DMS153 (cell line): ENCODE measurements at regions not wholly inside any gene's neighbourhood (a gene's known extent, or its start where the extent isn't known, plus 50 kb on each side); places are given as distances from the start of the nearest gene placed in this dataset.

Experiments used
- DNase-seq: peaks from one replicate; lab custom pipeline; 2025; lab: John Stamatoyannopoulos, UW

DNA sequence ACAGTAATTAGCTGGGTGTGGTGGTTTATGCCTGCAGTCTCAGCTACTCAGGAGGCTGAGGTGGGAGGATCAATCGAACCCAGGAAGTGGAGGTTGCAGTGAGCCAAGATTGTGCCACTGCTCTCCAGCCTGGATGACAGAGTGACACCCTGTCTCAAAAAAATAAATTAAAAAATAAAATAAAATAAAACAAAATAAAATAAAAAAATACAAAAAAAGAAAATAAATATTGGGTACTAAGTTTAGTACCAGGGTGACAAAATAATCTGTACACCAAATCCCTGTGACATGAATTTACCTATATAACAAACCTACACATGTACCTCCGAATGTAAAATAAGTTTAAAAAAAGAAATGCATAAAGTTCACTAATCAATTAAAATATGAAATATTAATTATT is 666.0 kb upstream of the CDH18 start:
- no peak for DNase-seq

GRCh38 chr5:20649966-20650365 is 662.0 kb upstream of the CDH18 start:
- no peak for DNase-seq

DNA sequence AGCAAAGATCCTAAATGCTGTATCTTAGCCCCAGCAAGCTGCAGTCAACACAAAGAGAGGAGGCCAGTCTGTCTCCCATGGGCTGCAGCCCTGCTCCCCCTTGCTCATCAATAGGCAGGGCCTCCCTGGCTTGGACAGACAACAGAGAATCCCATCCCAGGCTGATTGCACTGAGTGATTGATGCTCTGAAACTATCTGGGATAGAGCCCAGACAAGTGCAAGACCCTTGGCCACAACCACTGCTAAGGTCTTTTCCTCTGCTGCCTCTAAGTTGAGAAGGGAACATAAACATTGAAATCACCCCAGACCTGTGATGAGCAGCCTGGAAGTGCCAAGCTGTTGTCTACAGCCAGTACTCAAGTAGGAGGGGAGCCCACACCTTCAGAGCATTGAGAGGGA is 661.0 kb upstream of the CDH18 start:
- no peak for DNase-seq

GRCh38 chr5:20636686-20637085 is 648.7 kb upstream of the CDH18 start:
- DNase-seq: no peak

- no peak for DNase-seq
These were observed 631.6 kb upstream of the CDH18 start for GRCh38 chr5:20619591-20619990.

DNA sequence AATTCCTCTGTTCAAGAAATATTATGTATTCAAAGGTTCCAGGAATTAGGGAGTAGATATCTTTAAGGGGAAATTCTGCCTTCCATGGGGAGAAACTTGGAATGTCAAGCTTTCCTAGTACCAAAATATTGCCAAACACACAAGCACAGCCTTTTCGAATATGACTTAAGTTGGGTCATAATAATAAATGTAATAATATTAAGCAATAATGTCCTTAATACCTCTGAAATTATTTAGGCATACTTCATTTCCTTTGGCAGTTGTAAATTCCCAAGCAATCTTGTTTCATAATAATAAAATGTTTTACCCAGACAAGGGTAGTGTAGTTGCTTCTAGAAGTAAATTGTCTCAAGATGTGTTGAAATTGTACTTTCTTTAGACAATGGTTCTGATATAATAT is 630.3 kb upstream of the CDH18 start:
- no peak for DNase-seq

- DNase-seq: no peak
These were observed 629.8 kb upstream of the CDH18 start for GRCh38 chr5:20617841-20618240.

DNA sequence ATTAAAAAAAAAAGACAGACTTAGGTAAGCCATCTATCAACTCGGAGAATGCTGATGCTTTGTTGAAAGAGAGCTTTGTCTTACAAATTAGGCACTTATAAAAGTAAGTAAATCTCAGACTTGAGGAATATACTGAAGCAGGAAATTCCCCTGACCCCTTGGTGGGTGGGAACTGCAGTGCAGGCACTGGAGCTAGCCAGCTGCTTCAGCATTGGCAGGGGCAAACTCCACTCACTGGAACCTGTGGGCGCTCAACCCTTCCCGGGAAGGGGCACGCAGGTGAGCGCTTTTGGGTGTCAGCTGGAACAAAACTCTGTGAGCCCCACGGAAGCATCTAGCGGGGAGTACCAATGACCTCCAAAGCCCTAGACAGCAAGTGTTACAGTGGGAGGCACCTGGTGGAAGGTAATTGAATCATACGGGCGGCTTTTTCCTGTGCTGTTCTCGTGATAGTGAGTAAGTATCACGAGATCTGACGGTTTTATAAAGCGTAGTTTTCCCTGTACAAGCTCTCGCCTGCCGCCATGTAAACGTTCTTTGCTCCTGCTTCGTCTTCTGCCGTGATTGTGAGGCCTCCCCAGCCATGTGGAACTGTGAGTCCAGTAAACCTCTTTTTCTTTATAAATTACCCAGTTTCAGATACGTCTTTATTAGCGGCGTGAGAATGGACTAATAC is 628.0 kb upstream of the CDH18 start:
- no peak for DNase-seq

GRCh38 chr5:20611620-20612019 is 623.6 kb upstream of the CDH18 start:
- no peak for DNase-seq

DNA sequence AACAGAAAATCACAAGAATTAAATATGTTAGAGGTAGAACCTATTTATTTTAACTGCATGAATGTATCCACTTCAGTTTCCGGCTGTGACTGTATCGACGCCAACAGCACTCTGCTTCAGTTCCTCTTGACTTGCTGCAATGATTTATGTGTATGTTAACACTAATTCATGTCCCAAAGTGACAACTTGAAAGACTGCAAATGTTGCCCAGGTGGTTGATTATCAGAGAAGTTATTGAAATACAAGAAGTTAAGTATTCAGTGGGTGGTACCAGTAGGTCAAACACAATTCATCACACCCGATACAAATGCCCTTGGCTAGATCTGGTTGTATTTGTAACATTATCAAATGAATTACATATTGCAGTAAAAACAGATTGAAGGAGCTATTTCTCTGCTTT is 622.7 kb upstream of the CDH18 start:
- DNase-seq: peak; percentile 87

- peak; percentile 61 for DNase-seq
These were observed 621.1 kb upstream of the CDH18 start for GRCh38 chr5:20609126-20609525.

GRCh38 chr5:20608567-20608966 is 620.6 kb upstream of the CDH18 start:
- no peak for DNase-seq

DNA sequence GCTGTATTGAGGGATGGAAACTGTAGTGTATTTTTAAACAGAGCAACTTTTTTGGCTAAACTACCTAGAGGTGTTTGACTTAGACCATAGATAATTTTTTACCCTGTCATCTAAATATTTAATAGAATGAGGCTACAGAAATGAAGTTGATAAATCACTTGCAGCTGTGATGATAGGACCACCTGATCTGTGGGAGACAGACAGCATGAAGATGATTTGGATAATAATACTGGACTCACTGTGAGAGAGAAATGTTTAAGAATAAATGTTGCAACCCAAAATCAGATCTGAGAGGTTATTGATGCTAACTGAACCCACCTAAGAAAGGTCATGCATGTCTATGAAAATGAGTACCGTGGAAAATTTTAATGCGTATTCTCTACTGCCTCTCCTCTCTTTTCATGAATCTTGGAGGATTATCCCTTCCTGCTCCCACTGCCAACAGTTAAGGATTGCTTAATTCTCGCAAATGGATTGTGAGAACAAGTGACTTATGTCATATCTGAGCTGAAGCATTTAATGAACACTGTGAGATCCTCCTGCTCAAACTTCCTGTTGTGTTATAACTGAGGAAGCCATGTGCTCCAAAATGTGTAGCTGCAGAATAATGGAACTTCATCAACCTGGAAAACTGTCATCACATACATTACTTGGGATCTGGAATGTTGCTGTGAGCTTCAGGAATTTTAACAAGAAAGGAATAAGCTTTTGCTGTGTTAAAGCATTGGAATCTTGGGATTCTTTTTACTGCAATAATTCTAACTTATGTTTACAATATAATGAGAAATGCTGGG is 617.9 kb upstream of the CDH18 start:
- no peak for DNase-seq

DNA sequence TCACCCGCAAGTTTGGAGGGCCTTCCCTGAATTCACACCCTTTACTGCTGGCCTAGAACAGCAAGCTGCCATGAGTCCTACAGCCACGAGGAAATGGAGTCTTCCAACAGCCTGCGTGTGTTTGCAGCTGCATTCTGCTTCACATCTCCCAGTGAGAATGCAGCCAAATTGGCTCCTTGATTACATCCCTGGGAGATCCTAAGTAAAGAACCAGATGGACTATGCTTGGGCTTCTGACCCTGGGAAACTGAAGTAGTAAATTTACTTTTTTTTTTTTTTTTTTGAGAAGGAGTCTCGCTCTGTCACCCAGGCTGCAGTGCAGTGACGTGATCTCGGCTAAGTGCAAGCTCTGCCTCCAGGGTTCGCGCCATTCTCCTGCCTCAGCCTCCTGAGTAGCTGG is 617.0 kb upstream of the CDH18 start:
- DNase-seq: no peak

GRCh38 chr5:20601678-20602100 is 613.7 kb upstream of the CDH18 start:
- peak; percentile 70 for DNase-seq

- DNase-seq: no peak
These were observed 602.4 kb upstream of the CDH18 start for GRCh38 chr5:20590356-20590755.

- DNase-seq: no peak
These were observed 587.6 kb upstream of the CDH18 start for GRCh38 chr5:20575571-20575970.

DNA sequence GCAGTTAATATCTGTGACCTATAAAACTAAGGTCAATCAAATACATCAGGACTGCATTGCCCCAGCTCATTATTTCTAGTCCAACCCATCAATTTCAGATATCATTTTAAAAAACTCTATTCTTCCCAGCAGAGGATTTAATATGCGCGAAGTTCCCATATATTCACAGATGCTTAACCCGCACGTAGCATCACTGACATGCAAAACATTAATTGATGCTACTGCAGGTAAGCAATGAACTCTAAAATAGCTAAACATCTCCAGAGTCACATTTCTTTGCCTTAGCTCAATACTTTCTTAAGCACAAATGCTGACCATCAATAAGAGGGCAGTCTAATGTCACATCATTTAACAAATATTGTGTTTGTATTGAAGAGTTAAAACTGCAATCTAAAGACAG is 586.6 kb upstream of the CDH18 start:
- no peak for DNase-seq

GRCh38 chr5:20572614-20573013 is 584.6 kb upstream of the CDH18 start:
- peak; percentile 29 for DNase-seq

- DNase-seq: no peak
These were observed 582.5 kb upstream of the CDH18 start for GRCh38 chr5:20570486-20570885.

DNA sequence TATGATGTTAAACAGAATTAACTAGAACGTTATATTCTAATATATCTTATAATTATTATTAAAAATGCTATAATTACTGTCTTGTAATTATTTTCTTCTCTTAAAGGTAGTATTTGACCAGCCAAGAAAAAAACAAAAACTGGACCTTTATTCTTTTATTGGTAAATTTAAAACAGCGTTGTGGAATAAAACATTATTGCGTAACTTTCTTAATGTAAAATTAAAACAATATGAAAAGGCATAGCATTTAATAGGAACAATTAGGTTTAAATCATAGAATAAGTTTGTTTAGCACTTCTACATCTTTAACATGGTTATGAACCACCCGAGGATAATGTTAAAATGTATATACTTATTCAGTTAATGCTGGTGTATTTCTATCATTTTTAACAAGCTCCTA is 574.5 kb upstream of the CDH18 start:
- DNase-seq: no peak

GRCh38 chr5:20559845-20560244 is 571.8 kb upstream of the CDH18 start:
- no peak for DNase-seq

- DNase-seq: no peak
These were observed 568.2 kb upstream of the CDH18 start for GRCh38 chr5:20556115-20556763.
